ENCODE measurements at regions not wholly inside any gene's neighbourhood (a gene's known extent, or its start where the extent isn't known, plus 50 kb on each side); places are given as distances from the start of the nearest gene placed in this dataset.

DNA sequence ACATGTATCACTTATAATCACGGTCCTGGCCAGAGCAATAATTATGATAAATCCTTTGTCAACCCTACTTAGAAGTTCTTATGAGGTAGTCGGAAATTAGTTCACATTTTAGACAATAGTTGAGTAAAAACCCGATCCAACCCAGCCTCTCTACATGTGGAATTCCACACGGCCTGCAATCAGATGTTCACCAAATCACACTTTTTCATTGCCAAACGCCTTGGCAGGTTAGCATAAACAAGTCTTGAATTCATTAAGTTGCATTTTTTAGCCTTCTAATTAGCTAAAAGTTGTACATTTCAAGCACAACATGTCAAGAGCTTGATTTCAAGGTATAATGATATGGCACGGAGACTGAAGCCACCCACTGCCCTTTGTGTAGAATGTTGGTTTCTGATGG, 65.3 kb downstream of the FOXL1 start:
- TF ChIP-seq, protein P1, sequence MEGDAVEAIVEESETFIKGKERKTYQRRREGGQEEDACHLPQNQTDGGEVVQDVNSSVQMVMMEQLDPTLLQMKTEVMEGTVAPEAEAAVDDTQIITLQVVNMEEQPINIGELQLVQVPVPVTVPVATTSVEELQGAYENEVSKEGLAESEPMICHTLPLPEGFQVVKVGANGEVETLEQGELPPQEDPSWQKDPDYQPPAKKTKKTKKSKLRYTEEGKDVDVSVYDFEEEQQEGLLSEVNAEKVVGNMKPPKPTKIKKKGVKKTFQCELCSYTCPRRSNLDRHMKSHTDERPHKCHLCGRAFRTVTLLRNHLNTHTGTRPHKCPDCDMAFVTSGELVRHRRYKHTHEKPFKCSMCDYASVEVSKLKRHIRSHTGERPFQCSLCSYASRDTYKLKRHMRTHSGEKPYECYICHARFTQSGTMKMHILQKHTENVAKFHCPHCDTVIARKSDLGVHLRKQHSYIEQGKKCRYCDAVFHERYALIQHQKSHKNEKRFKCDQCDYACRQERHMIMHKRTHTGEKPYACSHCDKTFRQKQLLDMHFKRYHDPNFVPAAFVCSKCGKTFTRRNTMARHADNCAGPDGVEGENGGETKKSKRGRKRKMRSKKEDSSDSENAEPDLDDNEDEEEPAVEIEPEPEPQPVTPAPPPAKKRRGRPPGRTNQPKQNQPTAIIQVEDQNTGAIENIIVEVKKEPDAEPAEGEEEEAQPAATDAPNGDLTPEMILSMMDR (IDR thresholded peaks at IDR 0.05): no peak
- TF ChIP-seq ZFX (IDR thresholded peaks at IDR 0.05; ENCODE audit: borderline replicate concordance): no peak

All from 22Rv1 (cell line).